Glomerular visceral epithelial cell (primary cell): ENCODE measurements at regions not wholly inside any gene's neighbourhood (a gene's known extent, or its start where the extent isn't known, plus 50 kb on each side); places are given as distances from the start of the nearest gene placed in this dataset.

ENCODE experiments used
- DNase-seq: peaks from one replicate; pipeline ENCODE4 v3.0.0-alpha.2; 2016; ENCODE audit errors: extremely low spot score

DNA sequence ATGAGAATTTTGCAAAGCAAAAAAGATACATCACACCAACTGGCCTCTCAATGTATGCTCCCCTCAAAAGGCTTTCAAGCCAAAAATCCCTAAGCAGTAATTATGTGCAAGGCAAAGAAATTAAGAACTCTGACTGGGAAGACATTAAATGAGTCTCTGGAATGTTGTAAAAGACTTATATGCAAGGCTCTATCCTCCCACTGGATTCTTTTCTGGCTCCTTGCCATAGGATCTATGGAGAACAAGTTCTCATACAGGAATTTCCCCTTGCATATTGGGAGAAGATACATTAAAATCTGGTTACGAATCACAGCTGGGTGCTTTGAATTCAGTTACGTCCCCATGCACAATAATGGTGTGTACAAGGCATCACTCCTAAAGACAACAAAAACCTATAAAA, 73.4 kb upstream of the ATL2 start:
- no peak for DNase-seq

DNA sequence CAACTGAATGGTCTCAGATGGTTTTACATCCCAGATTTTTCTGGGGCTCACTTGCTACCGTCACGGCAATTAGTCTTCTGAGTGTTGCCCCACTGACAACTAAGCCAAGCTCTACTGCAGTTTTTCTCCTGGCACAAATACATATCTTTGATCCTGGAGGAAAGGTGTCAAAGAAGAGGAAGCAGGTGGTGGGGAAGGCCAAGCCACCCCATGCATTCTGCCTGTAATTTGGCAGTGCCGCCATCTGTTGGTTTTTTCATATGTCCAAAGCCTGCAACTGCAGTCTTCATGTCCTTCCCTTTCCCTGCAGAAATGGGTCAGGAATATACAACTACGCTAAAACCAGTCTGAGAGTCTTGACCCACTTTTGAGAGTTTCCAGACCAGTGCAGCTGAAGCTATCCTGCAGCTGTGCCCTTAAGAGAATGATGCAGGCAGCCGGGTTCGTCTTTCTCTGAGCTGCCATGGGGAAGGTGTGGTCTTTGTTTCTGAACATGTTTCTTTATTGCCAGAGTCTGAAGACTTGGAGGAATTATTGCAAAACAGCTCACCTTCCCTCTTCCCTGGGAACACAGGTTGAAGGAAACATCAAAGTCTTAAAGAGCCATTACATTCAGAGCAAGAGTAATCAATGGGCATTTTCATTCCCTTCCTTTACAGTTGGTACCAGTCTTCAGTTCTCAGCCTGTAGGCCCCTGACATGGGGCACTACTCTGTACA, 71.8 kb upstream of the ATL2 start:
- no peak for DNase-seq

DNA sequence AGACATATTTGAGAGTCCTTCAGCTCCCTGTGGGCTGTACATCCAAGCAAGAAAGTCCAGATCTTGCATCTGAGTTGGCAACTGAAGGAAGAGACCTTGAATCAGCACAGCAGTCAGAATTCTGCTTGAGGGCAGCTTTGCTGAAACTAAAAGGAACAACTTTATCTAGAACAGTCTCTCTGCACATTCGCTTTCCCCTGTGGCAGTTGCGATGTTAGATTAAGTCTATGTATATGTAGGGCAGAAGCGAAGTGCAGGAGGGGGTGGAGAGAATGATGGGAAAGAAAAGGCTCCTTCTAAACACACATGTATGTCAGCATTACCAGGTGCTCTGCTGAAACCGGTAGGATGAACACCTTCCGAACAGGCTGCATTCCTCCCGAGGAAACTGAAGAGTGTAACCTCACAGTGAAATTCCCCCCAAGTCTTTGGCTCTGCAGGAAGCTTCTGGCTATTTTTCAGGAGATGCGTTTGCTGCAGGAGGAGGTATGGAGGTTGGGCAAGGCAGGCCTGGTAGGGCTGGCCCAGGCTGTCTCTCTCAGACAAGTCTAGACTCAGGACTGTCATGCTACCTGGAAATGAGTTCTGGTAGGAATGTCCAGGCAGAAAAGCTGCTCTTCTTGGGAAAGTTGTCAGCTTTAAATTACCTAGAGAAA, 70.0 kb upstream of the ATL2 start:
- no peak for DNase-seq

DNA sequence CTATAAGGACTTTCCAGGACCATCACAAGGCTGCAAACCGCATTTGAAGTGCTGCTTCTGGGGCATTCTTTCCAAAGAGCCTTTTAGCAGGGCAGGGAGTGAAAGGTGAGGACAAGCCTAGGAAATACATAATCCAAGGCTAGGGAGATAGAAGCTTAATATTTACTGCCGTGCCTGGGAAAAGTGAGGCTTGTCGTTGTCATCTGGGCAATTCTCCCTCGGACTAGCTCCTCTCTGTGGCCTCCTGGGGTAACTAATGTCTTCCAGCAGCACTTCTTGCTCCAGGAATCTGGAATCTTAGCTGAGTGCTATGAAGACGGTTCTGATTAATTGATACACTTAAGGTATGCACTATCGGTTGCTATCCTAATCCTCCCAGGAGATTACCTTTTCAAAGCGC, 69.3 kb upstream of the ATL2 start:
- no peak for DNase-seq

DNA sequence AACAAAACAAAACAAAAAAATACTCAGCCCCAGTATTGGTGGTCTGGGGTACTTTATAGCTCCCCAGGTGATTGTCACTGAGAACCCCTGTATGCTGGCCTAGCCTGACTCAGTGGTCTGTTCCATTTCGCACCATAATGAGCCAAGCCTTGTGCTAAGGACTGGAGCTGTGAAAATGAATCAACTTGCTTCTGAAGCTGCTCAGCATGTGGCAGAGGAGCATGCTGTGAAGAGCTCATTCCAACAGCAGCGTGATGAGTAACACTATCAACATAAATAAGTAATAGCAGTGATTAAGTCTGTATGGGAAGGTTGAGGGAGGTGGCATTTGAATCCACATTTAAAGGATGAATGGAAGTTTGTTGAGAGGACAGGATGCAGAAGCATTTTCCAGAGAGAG, 67.2 kb upstream of the ATL2 start:
- peak; percentile 39 for DNase-seq

DNA sequence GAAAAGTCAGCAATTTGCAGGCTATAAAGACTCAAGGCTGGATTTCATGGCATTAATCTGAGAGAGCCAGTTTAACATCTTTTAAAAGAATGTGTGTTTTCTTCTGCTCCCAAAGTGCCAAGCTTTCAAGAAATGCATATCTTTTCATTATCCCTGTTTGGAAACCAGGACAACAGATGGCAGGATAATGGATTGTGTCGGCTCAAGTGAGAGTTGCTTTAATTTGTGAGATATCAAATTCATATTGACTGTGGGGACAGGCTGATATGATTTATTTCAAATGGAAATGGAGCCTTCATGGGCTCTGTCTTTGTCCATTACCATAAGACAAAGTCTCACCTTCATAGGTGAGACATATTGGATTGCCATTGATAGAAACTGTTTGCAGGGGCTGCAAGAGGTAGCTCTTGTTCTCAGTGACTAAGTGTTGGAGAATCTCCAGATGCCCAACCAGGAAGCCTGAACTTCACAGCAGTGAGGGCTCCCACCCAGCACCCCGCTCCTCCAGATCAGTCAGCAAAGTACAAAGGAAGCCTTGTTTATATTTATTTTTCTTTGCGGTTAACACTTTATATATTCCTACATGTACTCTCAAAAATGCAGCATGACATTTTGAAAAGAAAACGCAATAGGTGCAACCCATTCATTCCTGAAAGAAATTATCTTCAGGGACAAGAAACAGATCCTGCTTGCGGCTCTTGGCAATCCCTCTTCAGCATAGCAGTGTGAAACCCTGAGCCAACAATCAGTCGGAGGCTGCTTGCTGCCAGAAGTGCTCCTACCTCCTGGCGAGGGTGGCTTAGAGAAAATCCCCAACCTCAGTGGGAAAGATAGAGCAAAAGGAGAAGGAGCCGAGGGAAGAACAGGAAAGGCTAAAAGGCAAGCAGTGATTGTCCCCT, 65.8 kb upstream of the ATL2 start:
- DNase-seq: no peak

DNA sequence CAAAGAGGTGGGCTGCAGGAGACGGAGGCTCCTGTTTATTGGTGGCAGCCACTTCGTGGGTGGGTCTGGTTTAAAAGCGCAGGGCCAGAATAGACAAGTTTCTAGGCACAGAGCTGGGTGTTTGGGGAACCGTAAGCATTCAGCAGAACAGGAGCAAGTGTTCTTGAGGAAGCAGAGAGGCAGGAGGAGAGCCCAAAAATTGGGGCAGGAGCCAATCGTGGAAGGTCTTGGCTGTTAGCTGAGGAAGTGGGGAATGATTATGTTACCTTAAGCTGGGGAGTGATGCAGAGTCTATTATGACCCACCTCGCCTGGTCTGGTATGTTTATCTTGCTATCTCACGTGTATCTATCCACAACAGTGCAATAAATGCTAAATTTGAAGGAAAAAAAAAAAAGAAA, 64.3 kb upstream of the ATL2 start:
- DNase-seq: no peak

DNA sequence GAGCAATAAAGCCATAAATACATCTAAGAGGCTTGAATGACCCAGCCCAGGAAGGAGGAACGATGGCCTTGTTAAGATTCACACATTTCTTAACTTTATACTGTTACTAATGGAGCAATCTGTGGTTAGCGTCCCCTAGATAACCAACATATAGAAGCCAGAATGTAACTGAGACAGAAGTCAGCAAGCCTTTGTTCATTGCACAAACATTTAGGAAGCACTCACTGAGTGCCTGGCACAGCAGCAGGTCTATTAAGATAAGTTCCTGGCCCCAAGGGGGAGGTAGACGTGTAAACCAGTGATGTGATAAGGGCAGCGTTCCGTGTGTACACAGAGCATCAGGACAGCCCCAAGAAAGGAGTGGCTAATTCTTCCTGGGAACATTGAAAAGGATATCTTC, 63.6 kb upstream of the ATL2 start:
- no peak for DNase-seq

DNA sequence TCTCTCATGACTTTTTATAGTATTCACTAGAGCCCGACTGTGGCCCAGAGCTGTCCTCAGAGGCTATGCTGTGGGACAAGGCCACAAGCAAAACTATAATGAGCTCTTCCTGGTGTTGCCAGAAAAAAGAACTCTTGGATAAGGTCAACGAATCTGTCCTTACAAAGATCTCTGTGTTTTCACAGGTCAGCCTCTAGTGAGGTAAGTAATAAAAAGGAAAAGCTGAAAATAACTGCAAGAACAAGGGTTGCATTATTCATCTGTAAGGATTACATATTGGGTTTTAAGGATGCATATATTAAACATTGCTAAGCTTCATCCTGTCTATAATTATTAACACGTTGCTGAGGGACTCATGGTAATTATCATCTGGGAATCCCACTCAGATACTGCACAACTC, 62.8 kb upstream of the ATL2 start:
- no peak for DNase-seq

DNA sequence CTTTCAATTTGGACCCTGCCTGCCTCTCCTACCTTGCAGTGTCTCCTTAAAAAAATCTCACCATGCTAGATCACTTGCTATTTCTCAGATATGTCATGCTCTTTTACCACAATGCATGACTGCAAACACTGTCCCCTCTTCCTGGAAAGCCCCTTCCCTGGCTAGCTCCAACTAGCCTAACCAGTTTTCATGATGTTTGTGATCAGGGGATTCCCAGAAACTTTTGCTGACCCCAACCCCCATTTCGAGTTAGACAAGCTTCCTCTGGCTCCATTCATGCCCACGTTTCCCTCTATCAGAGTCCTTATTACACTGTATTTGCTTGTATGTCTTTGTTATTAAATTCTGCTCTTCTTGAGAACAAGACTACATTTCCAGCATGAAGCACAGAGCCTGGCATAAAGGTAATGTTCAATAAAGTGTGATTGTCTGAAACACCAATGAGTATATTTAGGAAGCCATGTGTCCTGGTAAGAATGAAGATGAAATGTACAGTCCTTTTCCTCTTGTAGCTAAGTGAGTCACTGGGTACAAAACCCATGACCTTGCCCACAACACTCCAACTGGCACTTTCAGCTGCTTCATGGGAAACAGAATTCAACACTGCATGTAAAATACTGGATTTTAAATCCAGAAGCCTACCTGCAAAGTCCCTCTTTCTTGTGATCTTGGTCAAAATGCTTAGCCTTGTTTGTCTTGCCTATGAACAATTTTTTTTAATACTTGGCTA, 62.0 kb upstream of the ATL2 start:
- peak; percentile 51 for DNase-seq

DNA sequence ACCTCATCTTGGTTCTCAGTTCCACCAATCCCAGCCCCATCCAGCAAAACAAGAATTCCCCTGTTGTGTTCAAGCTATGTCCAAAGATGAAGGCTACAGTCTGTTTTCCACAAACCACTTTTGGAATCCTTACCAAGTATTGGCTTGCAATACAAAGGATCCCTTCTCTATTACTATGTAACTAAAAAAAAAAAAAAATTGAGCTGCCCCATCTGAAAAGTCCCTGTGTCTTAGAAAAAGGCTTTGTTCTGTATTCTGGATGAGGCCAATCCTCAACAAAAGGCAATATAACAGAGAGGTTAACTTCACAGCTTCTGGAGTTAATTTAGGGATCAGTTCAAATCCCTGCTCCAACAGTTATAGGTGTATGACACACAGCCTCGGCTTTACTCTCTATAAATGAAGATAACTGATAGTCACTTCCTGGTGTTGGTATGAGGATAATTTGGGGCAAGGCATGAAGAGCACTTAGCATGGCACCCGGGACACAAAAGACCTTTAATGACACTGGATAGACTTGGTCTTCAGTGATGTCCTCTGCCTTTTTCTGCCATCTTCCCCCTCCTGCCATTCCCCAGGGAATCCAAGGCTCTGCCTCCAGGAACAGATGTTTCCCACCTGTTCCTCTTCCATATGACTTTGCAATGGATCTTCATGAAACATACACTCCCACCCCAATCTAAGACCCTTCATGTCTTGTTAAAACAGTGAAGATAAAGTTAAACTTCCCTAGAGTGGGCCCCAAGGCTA, 61.2 kb upstream of the ATL2 start:
- no peak for DNase-seq

DNA sequence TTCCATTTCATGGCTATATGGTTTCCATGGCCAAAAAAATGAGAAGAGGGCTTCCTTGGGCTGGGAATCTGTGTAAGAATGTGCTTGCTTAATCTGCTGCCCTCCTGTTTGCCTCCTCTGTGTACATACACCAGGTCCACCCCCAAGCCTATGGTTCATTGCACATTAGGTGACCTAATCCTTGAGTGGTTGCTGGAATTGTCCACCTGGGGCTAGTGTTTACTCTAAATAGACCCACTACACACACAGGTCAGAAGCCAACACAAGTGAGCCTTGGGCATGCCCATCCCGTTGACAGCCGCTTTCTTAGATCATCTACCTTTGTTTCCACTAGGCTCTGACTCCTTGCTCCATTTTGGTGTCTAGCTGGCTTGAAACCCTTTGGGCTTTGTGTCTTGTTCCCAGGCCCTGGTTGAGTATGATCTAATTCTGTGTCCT, 59.2 kb upstream of the ATL2 start:
- DNase-seq: peak; percentile 49

DNA sequence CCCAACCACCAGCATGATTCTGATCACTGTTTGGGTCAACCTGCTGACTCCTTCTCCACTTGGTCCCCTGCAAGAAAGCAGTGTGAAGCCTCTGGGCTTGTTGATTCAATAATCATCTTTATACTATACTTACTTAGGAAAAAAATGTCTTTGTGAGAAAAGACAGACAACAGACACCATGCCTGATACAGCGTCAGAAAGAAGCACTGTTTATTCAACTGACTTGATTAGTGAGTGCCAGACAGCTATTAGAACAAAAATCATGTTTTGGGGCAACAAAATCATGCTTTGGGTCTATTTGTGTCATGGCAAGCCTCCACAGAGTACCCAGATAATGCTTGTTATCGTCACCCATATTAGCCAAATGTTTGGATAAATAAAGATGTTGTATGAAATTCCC, 58.7 kb upstream of the ATL2 start:
- no peak for DNase-seq

DNA sequence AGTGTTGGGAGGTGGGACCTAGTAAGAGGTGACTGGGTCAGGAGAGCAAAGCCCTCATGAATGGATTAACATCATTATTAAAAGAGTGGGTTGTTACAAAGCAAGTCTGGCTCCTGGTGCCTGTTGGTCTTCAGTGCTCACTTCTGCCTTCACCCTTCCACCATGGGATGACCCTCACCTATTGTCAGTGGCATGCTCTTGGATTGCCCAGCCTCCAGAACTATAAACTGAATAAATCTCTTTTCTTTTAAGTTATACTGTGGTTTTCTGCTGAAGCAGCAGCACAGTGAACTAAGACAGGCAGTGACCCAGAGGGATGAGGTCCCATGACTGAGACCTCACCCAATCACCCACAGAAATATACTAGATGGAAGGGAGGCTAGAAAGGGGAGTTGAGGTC, 57.5 kb upstream of the ATL2 start:
- DNase-seq: no peak

DNA sequence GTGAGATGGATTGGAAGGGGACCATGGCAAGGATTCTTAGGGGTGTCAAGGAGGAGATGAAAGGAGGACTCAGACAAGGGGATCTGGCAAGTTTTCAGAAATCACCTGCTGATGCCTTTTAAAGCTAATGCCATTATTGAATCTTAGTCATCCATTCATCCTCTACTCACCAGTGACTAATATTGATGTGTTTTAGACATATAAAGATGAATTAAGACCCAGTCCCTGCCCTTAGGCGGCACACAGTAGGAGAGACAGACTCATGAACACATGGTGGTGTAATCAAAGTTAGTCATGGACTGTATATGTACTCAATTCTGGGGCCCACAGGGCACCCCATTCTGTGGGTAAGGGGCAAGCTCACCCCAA, 56.5 kb upstream of the ATL2 start:
- no peak for DNase-seq

DNA sequence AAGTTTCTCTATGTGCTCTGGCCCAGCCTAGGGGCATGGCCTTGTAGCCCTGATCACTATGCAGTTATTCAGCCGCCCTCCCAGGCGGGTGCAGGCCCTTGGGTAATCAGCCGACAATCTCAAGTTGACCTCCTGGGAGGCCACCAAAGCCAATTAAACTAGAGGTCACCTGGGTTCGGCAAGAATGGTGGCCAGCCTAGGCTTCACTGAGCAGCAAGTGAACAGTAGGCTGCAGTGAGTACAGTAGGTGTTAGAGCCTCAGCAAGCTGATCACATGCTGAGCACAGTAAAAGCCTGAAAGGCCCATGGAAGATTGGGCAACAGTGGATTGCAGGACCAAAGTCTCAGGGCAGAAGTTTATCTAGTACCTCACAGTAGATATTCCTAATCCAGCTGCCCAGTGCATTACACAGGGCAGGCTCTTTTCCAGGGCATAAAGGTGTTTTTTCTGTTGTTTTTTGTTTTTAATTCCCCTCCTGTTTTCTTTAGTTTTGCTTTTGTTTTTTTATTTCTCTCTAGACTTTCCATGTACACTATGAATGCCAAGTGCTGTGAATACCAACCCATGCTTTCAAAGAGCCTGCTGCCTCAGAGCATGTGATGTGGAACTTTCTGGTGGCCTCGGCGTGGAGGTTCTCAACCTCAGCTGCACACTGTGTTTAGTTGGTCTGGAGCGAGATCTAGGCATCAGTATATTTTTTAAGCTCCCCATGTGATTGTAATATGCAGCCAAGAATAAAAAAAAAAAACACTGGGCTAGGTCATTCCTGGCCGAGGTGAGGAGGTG, 55.9 kb upstream of the ATL2 start:
- no peak for DNase-seq

DNA sequence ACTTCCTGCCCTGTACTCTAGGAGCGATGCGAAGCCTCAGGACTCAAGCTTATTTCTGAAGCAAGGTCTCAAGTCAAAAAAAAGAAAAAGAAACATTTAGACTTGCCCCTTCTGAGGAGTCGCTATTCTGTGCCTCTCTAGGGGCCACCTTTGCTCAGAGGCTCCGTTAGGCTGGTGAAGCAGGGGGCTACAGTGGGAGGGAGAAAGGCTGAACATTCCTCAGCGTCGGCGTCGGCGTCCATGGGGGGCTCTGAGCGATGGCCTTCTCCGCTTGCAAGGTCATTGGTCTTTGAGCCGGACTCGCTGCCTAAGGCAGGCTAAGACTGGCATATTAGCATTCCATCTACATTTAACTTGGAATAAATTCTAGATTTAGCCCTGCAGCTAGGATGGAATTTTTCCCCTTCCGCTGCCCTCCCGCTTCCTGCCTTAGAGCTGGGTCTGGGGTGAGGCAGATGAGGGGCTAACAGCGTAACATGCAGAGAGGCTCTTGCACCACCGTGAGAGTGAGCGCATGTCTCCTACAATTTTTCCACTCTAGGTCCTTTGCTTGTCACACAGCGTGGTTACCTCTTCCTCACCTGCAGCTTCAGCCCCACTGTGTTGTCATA, 53.6 kb upstream of the ATL2 start:
- no peak for DNase-seq

DNA sequence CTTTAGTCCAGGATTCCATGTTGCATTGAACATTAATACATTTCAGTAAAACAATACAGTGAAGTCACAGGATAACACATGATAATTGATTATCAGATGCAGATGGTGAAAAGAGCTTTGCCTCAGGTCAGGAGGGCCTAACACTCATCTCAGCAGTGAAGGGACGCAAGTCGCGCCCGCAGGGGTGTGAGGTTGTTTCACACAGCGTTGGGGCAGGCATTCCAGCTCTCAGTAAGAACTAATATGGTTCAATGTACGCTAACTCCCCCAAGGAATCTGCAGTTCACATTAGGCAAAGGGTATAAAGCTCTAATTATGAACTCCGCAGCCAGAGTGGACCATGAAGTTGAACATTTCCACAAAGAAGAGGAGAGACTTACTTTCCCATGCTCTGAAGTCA, 53.1 kb upstream of the ATL2 start:
- DNase-seq: no peak

DNA sequence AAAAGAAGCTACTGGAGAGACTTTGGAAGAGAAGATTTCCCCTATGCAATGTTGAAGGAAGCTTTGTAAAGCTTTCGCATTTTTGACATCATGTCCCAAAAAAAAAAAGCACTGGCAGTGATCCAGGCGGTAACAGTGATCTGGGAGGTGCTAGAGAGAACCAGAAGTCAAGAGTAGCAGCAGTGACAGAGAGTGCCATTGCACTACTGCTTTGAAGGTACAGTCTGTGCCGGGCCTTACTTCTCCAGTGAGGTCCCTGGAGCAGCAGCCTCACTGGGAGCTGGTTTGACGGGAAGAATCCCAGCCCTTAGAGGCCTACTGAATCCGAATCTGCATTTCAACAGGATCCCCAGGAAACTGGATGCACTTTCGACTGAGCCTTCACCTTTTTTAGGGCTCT, 50.9 kb upstream of the ATL2 start:
- no peak for DNase-seq

DNA sequence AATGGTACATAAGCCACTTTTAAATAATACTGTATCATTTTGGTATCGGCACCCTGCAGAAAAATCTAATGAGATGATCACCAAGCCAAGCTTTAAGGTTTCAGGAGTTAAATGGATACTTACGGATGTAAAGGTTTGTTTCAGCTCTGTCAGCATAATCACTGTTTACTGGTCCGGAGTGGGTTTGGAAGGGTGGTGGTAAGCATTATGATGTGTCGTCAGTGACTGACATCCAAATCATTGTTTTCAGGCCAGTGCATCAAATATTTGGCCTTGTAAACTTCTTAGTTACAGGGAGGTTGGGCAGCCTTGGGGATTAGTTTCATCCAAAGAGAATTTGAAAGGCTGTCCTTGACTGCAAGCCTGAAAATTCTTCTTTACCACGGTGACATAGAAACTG, 50.0 kb upstream of the ATL2 start:
- no peak for DNase-seq
